Uterus (tissue), 3 donors: ENCODE measurements at regions not wholly inside any gene's neighbourhood (a gene's known extent, or its start where the extent isn't known, plus 50 kb on each side); places are given as distances from the start of the nearest gene placed in this dataset.

Experiments
- DNase-seq, 2 donors: peaks; one replicate each; pipeline ENCODE4 v3.0.0-alpha.2; 2019 to 2020
- H3K27ac ChIP-seq, 2 donors: fragments of 200-600 bp; sonication (generic); 1 replicate in 1 of 2; 2 replicates in 1 of 2; pipeline ENCODE4 v1.5.1; 2016 to 2018
- H3K27me3 ChIP-seq, 2 donors: fragments of 200-600 bp; sonication (generic); one replicate each; pipeline ENCODE4 v1.5.1; 2018 to 2019; ENCODE audit warnings: control low read depth in 1 of 2
- H3K36me3 ChIP-seq, 2 donors: fragments of 200-600 bp; sonication (generic); one replicate each; pipeline ENCODE4 v1.5.1; 2019; ENCODE audit warnings: control low read depth in 1 of 2
- H3K4me1 ChIP-seq, 2 donors: fragments of 200-600 bp; sonication (generic); one replicate each; pipeline ENCODE4 v1.5.1; 2018 to 2019; ENCODE audit warnings: control low read depth in 1 of 2
- H3K4me3 ChIP-seq, 2 donors: fragments of 200-600 bp; sonication (generic); 1 replicate in 1 of 2; 2 replicates in 1 of 2; pipeline ENCODE4 v1.5.1; 2018 to 2019; ENCODE audit warnings: mild to moderate bottlenecking in 1 of 2
- H3K9me3 ChIP-seq, 2 donors: fragments of 200-600 bp; sonication (generic); one replicate each; pipeline ENCODE4 v1.5.1; 2019; ENCODE audit warnings: control low read depth in 1 of 2
- CTCF ChIP-seq, 4 experiments: fragments of 200-600 bp in 2 of 4; fragments of 450-650 bp in 2 of 4; sonication (generic) in 2 of 4; IDR thresholded peaks; one replicate each; pipeline ENCODE4 v1.5.1; 2016 to 2019; ENCODE audit warnings: antibody characterized with exemption in 4 of 4, mild to moderate bottlenecking in 2 of 4, moderate library complexity in 1 of 4
- POLR2A ChIP-seq, 2 donors: fragments of 450-650 bp; IDR thresholded peaks; one replicate each; pipeline ENCODE4 v1.6.1; 2016; ENCODE audit warnings: antibody characterized with exemption in 2 of 2, mild to moderate bottlenecking in 1 of 2, moderate library complexity in 1 of 2
- intact Hi-C: fragments of 100-400 bp; cut with DNase I; formaldehyde crosslinking; loops from one replicate; pipeline ENCODE4 v1.15.1; 2023; ENCODE audit warnings: low total_unique reads
- donor health status: DM: yes; HTN: yes; CAD: no.

GRCh38 chr4:164027805-164028204, 533.3 kb downstream of the TMA16 start:
- Histone ChIP-seq H3K27me3 (no peaks in the 10 kb centered on the region), H3K4me3 (no peak overlapping the region), H3K4me1 (no peaks in the 10 kb centered on the region), H3K27ac (no peak overlapping the region), H3K9me3 (no peaks in the 10 kb centered on the region), H3K36me3 (no peaks in the 10 kb centered on the region)
- intact Hi-C loops: no loop called here
- TF ChIP-seq POLR2A (IDR thresholded peaks at IDR 0.05) (no peak), CTCF (IDR thresholded peaks at IDR 0.05) (no peak)
- DNase-seq: no peak

GRCh38 chr4:164039482-164039881, 545.0 kb downstream of the TMA16 start:
- DNase-seq: no peak
- no peaks in the 10 kb centered on the region for H3K36me3 ChIP-seq
- no peaks in the 10 kb centered on the region for H3K4me1 ChIP-seq
- H3K27ac ChIP-seq: no peak overlapping the region
- H3K9me3 ChIP-seq: no peaks in the 10 kb centered on the region
- no peak for TF ChIP-seq POLR2A (IDR thresholded peaks at IDR 0.05)
- TF ChIP-seq CTCF (IDR thresholded peaks at IDR 0.05): no peak
- intact Hi-C loops: no loop called here
- no peak overlapping the region for H3K4me3 ChIP-seq
- no peaks in the 10 kb centered on the region for H3K27me3 ChIP-seq

GRCh38 chr4:164056426-164057142, 562.1 kb downstream of the TMA16 start:
- intact Hi-C loops: no loop called here
- no peak for TF ChIP-seq CTCF (IDR thresholded peaks at IDR 0.05)
- no peak for TF ChIP-seq POLR2A (IDR thresholded peaks at IDR 0.05)
- Histone ChIP-seq H3K27ac (no peak overlapping the region), H3K9me3 (no peaks in the 10 kb centered on the region), H3K27me3 (no peaks in the 10 kb centered on the region), H3K36me3 (no peaks in the 10 kb centered on the region), H3K4me3 (no peak overlapping the region), H3K4me1 (no peaks in the 10 kb centered on the region)
- no peak for DNase-seq

GRCh38 chr4:164058776-164059445, 564.4 kb downstream of the TMA16 start:
- TF ChIP-seq CTCF (IDR thresholded peaks at IDR 0.05): no peak
- TF ChIP-seq POLR2A (IDR thresholded peaks at IDR 0.05): no peak

GRCh38 chr4:164060456-164060855, 566.0 kb downstream of the TMA16 start:
- no peaks in the 10 kb centered on the region for H3K4me1 ChIP-seq
- H3K36me3 ChIP-seq: no peaks in the 10 kb centered on the region
- no peak overlapping the region for H3K4me3 ChIP-seq
- DNase-seq: no peak
- no peaks in the 10 kb centered on the region for H3K9me3 ChIP-seq
- no peaks in the 10 kb centered on the region for H3K27me3 ChIP-seq
- H3K27ac ChIP-seq: no peak overlapping the region
- intact Hi-C loops: no loop called here
- no peak for TF ChIP-seq POLR2A (IDR thresholded peaks at IDR 0.05)
- TF ChIP-seq CTCF (IDR thresholded peaks at IDR 0.05): no peak

More at GRCh38 chr4:164058776-164059445, 564.4 kb downstream of the TMA16 start:
- Histone ChIP-seq H3K4me3 (no peak overlapping the region), H3K27me3 (no peaks in the 10 kb centered on the region), H3K4me1 (no peaks in the 10 kb centered on the region), H3K36me3 (no peaks in the 10 kb centered on the region), H3K9me3 (no peaks in the 10 kb centered on the region), H3K27ac (no peak overlapping the region)
- DNase-seq: no peak
- intact Hi-C loops: no loop called here
